NCI-H2227 (cell line): ENCODE measurements at regions not wholly inside any gene's neighbourhood (a gene's known extent, or its start where the extent isn't known, plus 50 kb on each side); places are given as distances from the start of the nearest gene placed in this dataset.
"Not testable (repeated sequence)": the region's sequence is repeated elsewhere in the genome, so short reads cannot be mapped to it uniquely, and the experiment has no call there.

Experiments used
- DNase-seq: peaks from one replicate; lab custom pipeline; 2025; ENCODE audit not compliant: unreplicated experiment; lab: John Stamatoyannopoulos, UW

DNA sequence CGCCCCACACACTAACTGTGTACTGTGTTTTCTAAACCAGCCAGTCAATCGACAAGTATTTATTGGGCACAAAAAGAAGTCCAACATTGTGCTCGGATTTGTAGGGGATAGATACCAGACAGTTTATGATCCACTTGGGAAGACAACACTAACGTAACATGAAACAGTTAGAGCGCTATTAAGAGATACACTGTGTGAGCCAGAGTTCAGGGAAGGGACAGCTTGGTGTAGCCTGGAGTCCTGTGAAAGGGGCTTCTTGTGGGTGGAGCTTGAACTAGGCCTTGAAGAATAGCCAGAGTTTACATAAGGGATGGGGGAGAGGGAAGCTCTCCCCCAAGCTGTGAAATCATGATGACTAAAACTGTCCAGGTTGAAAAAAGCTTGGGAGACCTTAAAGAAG is 176.4 kb upstream of the TCF4 start:
- DNase-seq, result no peak

DNA sequence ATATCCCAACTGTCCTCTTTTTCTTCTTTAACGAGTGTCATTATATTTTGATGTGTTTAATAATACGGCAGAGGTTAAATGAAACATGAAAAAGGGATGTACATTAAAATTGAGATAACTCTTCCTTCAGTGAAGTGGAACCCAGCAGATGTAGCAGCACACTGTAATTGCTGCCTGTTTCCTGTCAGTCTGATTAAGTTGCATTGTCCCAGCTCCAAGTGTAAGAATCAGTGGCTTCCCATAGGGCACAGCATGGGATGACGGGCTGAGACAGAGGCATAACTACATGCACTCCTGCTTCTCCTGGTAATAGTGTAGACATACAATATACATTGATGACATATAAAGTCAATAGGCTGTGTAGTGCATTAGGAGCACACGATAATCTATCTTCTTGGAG is 175.8 kb upstream of the TCF4 start:
- peak; percentile 55 for DNase-seq

DNA sequence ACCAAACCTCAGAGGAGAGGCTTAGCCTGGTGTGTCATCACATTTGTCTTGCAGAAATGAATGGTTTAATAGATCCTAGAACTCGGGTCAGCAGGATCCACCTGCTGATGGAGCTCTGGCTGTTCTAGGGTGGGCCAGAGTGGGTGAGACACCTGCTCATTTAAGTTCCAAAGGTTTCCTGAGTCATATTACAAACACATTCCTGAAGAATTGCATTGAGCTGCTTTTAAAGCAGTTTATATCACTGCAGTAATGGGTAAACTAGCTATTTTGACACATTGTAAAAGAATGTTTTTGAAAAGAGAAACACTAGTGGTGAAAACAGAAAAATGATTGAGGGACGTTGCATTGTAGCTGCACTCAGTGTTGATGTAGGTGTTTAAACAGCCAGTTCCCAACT is 175.3 kb upstream of the TCF4 start:
- DNase-seq, result no peak

DNA sequence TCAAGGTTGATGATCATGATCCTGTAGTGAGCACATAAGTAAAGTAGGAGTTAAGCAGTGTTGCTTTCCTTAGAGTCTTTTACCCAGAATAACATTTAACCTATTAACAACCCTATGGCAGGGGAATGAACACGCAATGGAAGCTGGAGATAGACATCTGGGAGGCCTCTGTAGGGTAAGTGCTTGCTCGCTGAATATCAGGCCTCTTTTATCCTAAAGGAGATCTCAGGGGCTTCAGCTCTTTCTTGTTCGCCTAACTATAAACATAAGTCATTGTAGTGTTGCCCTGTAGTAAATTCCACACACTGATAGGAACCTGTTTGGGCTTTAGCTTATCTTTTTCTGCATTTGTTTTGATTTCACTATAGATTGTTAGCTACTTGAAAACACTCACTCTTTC is 174.4 kb upstream of the TCF4 start:
- DNase-seq, result no peak

DNA sequence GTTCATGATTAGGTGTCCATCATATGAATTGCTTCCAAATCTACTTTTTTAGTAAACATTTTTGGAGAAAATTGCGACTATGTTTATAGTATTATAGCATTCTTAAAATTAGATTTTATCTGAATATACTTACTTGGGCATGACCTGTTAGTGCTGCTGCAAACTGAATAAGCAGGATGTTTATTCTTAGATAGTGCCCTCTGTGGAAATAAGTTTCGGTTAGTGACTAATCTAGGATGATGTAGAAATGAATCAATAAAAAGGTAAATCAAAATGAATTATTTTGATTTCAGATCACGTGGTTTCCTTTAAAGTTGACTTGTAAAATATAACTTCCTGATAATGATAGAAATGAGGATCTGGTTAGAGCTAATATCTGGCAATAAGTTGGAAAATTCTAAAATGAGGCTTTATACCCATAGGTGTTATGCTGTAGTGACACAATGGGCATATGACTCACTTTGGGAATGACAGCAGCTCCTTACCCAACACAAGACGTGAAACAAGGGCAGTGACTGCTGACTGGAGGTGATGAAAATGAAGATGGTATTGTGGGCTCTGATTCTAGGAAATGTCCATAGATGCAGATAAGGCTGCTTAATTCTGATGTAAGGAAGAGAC is 165.8 kb upstream of the TCF4 start:
- DNase-seq, result no peak

DNA sequence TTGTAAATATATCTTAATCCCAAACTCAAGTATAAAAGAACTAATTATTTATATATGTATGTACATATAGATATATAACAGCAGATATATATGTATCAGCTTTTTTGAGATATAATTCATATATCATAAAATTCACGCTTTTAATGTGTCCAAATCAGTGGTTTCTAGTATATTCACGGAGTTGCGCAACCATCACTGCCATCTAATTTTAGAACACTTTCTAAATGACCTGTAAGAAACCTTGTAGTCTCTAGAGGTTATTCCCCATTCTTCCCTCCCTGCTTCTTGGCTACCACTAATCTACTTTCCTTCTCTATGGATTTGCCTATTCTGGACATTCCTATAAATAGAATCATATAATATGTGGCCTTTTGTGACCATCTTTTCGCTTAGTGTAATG is 163.5 kb upstream of the TCF4 start:
- DNase-seq, result no peak

DNA sequence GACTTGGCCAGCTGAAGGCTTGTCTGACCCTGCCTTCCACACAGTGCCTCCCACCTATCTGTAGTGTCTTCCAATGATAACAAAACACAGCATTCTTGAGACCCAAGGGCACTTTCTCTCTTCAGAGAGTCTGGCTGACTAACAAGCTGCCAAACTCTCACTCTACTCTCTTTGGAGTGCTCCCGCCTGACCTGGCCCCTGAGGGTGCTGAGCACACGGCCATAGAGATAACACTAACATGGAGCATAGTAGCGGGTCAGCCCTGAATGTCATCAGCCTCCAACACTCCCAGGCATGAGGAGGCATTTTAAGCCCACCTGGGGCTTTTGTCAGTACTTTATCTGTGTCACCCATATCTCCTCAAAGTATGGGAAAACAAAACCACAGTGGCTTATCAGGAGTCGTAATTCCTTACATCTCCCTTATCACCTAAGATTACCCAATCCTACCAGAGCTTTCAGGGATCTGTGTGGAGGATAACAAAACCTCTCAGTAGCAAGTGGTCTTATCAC is 160.3 kb upstream of the TCF4 start:
- DNase-seq, result no peak

DNA sequence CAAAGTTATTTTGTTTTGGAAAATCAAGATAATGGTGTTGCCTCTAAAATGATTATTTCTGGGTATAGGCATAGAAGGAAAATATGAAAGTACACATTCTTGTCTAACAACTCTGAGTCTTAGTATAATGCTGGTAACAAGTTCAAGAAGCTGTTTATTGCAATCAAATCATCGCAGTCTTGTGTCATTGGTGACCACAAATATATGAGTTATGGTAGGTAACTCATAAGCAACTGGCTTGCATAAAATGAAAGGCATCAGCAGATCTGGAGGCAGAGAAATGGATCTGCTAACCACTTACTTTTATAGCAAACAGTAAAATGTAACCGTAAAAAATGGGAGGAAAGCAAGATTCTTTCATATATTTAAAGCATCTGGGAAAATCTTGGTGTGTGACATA is 156.2 kb upstream of the TCF4 start:
- DNase-seq, result no peak

DNA sequence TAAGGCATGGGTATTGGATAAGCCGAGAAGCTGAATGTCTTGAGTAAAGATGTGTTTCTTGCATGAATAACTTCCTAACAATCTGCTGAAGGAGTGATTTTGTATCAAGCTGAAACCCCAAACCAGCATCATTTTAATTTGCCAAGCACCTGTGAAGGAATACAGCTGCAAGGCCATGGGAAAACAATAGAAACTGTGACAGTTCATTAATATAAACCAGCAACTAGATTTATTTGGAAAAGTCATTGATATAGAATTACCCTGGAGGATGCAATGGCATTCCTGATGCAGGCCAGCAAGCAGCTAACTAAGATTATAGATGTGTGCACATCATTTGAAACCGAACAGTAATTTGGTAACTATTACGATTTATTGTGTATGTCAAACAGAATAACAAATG is 155.7 kb upstream of the TCF4 start:
- no peak for DNase-seq

DNA sequence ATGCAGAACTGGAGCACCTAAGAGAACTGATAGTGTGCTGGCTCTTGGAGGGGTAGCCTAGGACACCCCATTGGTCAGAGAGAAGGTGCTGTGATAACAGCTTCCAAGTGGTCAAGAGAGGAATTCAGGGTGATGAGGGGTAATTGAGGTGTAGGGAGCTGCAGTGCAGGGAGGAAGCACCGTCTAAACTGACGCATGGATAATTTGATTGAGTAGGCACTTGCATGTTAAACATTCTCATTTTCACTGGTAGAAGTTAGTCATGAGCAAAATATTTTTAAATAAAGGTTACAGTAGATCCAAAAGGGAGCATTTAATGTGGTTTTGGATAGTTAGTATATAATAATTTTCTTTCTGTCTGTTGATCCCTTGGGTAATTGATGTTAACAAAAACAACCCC is 155.1 kb upstream of the TCF4 start:
- DNase-seq, result no peak

DNA sequence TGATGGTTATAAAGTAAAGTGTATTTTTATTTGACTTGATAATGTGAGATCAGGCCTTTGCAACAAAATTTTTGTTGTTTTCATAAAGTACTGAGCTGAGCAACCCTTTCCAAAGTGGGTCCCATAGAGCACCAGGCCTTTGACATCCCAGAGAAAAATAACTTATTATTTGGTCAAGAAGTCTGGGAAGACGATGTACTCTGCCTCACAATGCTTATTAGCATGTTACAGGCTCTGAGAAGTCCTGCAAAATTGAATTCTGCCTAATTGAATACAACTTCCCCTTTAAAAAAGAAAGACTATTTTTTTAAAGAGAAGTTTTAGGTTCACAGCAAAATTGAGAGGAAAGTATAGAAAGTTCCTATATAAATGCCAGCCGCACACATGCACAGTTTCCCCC is 151.5 kb upstream of the TCF4 start:
- no peak for DNase-seq

DNA sequence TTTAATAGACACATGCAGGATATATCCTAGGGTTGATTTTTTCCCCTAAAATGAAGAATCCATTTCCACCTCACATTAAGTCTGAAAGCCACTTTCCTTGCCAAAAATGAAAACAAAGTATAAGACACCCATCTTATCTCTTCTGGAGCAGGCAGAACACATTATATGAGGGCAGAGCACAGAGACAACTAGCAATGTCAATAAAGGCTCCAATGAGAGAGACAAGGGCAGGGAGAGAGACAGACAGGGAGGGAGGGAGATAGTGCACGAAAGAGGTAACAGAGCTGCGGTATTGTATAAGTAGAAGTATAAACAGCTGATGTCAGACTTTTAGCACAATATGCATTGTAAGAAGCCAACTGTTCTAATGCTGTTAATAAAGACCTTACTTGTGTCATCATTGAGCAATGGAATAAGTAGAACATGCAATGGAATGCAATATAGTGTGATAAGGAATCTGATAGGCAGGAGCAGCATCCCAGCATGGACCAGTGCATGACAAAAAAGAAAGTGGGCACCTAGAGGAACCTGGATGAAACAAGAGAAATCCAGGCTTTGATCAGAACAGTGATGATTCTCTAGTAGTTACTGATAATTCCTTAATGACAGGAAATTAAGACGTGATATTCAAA is 150.6 kb upstream of the TCF4 start:
- no peak for DNase-seq

DNA sequence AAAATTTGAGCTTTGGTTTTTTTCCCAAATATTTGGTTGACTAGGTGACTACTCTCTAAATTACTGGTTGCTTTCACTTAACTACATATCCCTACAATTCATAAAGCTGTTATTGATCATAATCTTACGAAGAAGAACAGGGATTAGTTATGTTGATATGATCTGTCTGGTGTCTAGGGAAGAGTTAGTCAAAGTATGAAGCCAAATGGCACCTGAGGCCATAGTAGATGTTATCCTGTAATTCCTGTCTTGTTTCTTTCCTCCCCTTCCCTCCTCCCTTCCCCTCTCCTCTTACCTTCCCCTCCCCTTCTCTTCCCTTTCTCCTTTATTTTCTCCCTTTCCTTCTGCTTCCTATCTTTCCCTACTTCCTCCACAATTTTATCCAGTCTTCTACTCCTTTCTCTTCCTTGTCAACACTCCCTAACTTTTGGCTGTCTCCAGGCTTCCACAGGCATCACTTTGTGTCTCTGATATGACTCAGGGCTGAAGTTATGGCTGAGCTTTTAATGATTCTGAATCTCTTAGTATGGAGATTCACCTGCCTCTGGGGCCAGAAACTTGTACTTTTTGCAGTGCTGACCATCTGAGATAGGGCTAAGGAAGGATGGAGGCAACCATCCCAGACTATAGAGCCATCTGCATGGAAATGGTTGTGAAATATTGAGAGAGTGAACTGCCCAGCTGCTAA is 149.9 kb upstream of the TCF4 start:
- no peak for DNase-seq

DNA sequence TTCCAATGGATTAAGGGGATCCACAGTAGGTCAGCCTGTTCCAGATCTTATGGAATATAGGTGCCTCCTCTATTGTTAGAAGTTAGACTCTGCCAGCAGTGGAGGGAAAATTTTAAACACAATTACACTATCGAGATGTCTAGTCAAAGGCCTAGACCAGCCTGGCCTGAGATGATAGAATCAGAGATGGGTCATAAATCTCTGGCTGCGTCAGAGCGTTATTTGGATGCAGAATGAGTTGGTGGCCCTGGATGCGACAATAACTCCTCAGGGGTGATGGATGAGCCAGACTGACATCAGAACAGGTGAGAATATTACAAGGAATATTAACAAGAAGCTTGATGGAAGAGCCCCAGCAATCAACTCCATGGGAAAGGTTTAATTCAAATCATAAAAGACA is 149.3 kb upstream of the TCF4 start:
- no peak for DNase-seq

DNA sequence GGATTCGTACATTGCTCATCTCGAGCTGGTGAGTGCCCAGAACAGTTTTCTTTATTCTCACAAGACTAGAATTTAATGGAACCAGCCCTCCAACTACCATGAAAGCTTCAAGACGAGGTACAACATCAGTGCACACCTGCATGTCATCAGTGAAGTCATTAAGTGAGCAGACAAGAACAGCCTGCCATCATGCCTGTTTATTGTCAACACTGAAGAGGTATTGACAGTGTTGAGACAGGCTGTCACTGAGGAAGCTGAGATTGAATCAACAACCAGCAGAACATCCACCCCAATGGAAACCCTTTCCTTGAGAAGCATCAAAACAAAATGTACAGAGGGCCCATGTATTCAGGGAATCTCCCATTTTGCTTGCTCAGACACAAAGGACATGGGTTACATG is 148.0 kb upstream of the TCF4 start:
- DNase-seq, result no peak

DNA sequence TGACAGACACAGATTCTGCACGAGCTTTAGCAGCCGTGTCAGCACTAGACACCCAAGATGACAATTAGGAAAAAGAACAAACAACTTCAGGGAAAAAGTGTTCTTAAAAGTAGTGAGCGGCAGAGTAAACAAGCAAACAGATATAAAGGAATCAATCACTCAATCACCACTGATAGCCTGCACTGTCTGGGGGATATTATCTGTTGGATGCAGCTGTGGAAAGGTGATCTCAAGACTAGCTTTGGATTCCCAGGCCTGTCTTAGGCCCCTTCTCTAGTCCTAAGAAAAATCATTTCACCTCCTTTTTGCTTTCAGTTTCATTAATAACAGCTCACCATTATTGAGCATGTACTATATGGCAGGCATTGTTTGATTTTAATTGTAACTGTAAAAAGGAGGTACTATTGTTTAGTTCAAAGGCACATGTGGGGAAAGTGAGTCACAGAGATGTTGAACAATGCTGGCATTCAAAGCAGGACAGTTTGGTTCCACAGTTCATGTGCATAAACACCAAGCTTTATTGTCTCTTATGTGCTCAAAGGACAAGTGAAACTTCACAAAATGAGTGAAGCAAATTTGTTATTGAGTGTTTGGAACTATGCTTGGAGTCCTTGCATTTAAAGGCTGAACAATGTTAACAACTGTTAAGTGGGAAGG is 147.3 kb upstream of the TCF4 start:
- DNase-seq, result no peak

DNA sequence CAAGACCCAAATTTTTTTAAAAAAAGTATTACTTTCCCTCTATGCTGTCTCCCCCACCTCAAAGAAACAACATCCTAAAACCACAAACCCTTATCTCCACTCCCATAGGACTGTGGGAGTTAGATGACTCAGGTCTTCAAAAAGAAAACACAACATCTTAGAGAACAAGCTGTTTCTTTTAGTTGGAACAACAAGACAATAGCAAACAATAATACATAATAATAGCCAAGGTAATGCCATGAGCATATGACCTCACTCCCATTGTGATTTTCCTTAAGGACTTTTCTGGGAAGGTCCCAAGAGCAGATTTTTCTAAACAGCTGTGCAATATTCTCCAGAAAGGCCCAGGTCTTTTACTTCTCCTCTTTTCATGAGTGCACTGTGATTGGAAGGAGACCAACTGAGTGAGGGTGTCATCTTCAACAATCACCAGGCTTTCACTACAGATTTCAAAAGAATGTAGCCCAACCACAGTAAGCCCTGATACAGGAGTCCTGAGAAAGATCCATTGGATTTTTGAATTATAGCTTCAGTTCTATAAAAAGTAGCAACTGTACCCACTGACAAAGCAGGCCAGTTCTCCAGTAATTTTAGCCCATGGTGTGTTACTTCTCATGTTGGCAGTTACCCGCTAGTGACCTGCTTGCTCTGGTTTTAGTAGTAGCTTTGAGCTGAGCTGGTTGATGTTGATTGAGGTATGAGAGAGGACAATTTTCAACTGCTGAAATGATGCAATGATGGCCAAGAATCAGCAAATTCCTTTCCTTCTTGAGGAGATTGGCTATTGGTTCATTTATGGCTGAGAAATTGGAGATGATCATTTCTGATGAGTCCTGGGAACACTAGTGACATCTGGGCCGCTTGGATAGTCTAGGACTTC is 144.5 kb upstream of the TCF4 start:
- no peak for DNase-seq

DNA sequence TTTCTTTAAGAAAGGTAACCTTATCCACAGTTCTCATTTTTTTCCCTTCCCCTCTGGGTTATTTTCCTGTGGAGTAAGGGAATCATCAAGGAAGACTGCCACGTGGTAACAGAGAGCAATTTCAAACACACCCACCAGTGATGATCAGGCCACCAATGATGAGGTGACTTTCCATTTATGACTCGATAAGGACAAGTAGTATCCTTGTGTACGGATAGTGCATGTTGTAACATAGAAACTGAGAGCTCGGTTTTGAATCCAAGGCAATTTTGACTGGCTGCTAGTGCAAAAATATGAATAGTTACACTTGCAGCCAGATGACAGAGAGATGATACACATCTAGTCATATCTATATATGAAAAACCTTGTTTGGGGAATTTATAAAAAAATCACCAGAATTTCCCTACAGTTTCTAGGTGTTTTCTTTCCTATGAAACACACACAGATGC is 143.6 kb upstream of the TCF4 start:
- no peak for DNase-seq

DNA sequence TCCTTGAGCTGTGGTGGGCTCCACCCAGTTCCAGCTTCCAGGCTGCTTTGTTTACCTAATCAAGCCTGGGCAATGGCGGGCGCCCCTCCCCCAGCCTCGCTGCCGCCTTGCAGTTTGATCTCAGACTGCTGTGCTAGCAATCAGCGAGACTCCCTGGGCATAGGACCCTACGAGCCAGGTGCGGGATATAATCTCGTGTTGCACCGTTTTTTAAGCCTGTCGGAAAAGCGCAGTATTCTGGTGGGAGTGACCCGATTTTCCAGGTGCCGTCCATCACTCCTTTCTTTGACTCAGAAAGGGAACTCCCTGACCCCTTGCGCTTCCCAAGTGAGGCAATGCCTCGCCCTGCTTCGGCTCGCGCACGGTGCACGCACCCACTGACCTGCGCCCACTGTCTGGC is 133.0 kb upstream of the TCF4 start:
- DNase-seq, result not testable (repeated sequence)

DNA sequence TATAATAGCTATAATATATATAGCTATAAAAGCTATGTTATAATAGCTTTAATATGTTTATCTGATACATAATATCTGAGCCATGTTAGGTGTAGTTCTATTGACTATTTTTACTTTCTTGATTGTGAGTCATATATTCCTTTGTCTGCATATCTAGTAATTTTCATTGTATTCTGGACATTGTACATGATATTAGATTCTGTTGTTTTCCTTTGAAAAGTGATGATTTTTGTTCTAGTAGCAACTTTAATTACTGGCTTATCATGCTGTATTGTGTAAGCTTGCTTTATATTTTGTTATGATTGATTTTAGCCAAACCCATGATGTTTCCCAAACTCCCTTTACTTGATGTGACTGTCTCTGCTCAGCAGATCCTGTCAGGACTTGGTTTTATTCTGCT is 125.7 kb upstream of the TCF4 start:
- no peak for DNase-seq

DNA sequence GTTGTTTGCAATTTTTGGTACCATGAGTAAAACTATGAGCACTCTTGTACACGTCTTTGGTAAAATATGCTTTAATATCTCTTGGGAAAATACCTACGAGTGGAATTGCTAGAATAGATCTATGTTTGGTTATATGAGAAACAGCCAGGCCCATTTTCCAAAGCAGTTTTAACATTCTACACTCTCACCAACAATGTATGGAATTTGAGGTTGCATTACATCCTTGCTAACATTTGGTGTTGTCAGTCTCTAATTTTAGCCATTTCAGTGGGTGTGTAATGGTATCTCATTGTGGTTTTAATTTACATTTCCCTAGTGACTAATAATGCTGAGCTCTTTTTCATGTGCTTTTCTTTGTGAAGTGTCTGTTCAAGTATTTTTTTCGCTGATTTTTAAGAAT is 118.9 kb upstream of the TCF4 start:
- DNase-seq, result no peak
